HPDE6-E6E7 (cell line): ENCODE measurements at regions not wholly inside any gene's neighbourhood (a gene's known extent, or its start where the extent isn't known, plus 50 kb on each side); places are given as distances from the start of the nearest gene placed in this dataset.
A peak's percentile ranks its signal among the peaks of the same experiment; 100 is the strongest.
"Not testable (repeated sequence)": the region's sequence is repeated elsewhere in the genome, so short reads cannot be mapped to it uniquely, and the experiment has no call there.

Source experiments
- DNase-seq: peaks from one replicate; pipeline ENCODE4 v3.0.0; 2011; ENCODE audit warnings: missing footprints; ENCODE audit errors: extremely low spot score

DNA sequence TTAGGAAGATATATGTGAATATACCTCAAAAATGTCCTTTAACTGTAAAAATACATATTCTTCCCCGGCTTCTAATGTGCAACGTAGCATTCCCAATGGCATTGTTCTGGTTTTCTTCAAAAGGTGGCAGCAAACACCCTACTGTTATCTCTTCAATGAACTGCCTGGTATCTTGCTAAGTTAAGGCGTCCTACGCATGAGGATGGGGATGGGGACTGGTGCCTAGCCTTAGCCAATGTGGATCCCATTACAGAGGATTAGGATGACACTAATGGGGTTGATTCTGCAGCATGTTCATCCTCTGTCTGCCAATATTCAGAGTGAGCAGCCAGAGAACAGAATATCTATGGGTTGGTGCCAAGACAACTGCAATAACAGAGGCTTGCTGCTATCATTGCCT lies 334.9 kb upstream of the ADGRL3 start:
- peak; percentile 4 for DNase-seq

DNA sequence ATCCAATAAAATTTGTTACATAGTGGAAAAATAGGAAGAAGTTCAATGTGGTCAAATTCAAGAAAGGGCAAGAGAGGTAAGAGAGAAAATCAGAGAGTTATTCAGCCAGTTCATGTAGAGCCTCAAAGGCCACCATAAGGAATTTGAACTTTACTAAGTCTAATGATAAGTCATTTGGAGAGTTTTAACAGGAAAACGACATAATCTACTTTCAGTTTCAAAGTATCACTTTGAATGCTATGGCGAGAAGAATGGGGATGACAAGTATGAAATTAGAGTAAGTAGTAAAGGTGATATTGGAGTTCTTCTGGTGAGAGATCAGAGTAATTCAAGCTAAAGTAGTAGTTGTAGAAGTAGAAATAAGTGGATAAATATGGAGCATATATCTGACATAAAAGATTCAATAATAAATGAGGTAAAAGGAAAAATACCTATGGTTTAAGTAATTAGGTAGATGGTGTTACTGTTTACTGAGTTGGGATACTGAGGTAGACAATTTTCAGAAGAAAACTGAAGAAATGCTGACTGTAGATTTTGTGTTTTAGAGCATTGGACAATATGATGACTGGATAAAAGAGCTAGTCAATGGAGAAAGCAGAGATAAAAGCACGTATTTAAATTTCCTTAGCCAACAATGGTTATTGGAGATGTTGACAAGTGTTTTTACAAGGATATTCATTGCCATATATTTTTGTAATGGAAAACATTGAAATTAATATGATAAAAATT lies 331.7 kb upstream of the ADGRL3 start:
- no peak for DNase-seq

DNA sequence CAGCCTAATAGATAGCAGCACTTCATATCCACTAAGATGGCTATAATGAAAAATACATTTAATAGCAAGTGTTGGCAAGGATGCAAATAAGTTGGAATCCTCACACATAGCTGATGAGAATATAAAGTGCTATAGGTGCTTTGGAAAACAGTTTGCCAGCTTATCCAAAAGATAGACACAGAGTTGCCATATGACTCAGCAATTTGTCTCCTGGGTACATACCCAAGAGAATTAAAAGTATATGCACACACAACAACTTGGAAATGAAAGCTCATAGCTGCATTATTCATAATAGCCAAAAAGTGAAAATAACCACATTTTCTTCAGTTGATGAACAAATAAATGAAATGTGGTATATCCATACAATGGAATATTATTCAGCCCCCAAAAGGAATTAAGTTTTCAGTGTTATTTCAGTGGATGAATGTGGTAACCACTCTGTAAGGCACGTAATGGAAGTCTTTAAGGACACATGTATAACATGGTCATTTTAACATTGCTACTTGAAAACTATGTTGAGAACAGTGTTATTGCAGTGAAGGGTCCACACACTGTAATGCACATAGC lies 320.9 kb upstream of the ADGRL3 start:
- no peak for DNase-seq

DNA sequence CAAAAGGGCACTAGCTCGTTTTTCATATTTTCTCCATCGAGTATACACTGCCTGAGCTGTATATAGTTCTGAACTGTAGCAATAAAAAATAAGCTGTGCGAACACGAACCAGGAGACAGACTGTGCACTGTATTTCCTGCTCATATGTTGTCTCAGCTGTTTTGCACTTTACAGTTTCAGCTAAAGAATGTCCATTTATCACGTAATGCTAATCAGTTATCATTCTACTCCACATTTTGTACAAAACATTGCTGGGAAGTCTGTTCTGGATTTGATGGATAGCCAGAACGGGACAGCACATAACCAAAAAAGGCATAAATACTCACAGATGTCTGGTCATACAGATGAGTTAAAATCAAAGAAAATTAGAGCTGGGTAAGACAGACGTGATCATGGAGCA lies 315.5 kb upstream of the ADGRL3 start:
- no peak for DNase-seq

DNA sequence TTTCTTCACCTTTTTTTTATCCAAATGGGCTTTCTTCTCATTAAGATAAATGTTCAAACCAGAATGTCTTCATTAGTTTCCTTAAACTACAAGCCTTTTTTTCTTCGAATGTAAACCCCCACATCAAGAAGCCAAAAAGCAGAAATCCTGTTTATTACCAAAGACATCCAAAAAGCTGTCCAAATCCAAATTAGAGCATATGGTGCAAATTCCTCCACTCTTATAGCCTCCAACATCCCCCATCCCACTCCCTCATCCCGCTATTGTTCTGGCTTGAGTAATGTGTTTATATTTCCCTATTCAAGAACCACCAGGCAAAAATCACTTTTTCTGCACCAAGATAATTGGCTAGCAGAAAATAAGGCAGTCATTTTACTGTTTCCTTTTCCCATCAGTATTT lies 315.1 kb upstream of the ADGRL3 start:
- DNase-seq: no peak

DNA sequence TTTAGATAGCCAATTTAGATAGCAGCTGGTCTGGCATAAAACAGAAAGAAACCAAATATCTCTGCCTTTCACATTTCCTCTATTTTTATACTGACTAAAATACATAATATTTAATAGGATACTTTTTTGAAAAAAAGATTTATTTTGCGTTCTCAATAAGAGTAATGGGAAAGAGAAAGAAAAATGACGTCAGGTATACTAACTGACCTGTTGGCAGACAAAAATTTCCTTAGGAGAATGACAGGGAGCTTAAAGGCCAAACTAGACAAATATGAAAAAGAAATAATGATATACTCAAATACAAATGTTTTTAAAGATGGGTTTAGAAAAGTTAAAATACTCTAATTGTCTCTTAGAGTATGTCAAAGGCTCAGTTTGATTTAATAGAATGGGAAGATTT lies 309.4 kb upstream of the ADGRL3 start:
- no peak for DNase-seq

DNA sequence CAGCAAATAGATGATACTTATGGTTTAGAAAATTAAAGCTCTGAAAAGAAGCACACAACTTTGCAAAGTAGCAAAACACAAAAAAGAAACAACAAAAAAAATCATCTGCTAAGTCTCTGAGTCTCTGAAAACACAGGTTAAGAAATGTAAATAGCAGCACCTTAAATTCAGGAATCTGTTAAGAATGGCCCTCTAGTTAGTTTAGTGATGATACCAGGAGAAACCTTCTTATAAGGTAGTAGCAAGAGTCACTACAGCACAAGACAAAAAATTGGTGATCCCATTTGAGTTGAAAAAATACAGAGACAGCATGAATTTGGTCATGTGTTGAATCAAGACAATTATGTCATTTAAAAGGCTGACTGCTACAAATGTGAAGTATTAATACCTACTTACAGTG lies 308.2 kb upstream of the ADGRL3 start:
- no peak for DNase-seq

DNA sequence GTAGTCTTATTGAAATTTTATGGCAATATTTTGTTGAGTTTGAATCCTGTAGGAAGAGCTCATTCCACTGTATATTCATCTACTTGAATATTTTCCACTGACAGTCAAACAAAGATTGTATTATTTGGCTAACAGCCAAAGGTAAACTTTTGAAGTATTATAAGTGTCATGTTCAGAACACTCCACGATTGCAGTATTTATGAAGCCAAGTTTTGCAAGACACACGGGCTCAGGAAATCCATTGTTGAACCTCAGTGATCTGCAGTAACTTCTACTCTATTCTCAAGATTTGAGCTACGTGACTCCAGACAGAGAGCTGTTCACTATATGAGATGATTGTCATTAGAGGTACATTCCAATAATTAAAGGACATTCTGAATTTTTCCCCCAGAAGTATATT lies 302.7 kb upstream of the ADGRL3 start:
- DNase-seq: no peak

DNA sequence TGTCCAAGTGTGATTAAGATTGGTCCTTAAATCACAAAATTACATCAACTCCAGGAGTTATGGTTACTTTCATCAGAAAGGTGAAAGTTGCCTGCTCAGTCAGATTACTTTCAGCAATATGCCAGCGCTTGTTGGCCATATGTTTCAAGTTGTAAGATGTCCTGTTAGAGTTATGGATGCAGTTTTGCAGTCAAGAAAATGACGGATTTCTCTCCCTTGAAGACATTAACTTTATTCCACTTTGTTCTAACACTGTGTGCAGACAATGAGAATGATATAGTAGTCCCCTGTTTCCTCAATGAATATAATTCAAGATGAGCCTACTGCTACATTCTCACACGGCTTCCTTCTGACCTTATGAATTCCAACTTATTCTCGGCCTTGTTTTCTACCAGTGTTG lies 295.0 kb upstream of the ADGRL3 start:
- DNase-seq: no peak

DNA sequence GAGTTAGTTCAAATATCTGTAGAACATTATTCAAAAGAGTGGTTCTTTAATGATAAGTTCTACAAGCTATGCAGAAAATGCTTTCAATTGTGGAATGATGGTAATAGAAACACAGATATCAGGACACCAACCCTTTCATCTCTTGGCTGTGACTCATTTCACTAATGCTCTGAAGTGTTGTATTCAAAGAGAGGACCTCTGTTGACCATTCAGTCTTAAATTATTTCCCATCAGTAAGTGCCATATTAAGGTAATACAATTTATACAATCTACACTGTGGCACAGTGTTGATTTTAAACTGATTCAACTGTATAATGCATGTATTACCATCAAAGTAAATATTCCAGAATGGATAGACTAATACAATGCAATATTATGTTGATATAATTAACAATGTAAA lies 289.0 kb upstream of the ADGRL3 start:
- no peak for DNase-seq

DNA sequence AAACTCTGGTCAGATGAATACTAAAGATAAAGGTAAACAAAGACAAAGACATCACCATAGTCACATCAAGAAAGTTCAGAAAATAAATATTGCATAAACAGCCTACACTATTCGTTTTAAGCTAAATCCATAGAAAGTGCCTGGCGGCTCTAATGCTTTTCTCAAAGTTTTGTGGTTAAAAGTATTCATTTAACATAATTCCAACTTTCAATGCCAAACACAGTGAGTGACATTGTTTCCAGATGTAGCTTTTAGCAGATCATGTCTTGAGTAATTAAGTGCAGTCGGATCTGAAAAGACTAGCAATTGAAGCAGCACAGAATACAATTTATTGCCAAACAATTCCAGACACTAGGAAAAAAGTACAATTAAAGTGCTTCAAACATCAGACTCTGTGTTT lies 287.1 kb upstream of the ADGRL3 start:
- DNase-seq: no peak

DNA sequence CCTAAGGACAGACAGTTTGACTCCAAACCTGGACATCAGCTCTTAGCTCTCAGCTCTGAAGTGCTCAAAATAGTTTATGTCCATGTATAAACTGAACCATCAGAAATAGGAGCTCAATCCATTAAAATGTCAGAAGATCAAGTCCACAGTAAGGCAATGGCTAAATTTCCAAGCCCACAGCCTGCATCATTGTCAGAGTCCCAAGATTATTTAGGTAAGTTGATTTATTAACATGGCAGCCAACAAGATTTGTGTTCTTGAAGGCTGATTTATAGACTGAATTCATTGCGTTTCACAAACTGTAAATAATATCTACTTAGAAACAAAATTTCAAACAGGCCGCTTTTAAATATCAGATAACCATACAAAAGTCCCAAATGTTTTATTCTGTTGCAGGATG lies 286.5 kb upstream of the ADGRL3 start:
- DNase-seq: no peak

DNA sequence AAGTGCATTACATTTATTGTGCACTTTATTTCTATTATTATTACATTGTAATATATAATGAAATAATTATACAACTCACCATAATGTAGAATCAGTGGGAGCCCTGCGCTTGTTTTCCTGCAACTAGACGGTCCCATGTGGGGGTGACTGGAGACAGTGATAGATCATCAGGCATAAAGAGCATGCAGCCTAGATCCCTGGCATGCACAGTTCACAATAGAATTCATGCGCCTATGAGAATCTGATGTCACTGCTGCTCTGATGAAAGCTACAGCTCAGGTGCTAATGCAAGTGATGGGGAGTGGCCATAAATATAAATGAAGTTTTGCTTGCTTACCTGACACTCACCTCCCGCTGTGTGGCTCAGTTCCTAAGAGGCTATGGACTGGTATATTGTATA lies 278.4 kb upstream of the ADGRL3 start:
- DNase-seq: not testable (repeated sequence)

DNA sequence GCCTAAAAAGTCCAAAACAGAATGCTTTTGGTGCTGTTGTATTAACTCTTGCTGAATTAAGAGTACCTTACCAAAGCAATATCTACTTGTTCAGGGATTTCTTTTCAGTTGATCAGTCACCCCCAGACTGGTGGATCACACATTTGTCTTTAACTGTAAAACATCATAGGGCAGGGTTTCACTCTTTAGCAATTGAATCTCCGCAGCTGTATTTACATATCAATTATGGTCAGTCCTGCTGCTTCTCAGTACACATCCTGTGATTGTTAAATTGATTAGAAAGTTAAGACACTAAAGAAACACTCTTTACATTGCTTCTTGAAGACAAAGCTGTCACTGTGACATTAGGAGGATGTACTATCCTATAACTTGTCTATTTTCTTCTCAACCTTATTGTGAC lies 277.1 kb upstream of the ADGRL3 start:
- no peak for DNase-seq

DNA sequence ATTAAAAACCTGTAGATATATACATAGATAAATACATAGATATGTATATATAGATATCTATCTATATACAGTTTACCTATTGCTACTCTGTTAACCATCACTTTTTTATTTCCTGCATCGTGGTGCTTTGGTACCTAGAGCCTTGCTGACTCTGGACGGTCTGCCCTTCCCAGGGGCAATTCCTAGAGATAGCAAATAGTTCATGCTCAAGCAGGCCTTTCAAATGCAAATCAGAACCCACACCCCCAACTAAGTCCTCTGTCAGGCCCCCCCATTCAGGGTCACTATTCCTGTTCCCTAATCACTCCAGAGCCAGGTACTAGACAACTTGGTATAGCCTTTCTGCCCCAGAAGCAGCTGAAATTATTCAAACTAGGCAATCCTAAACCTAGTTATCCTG lies 273.5 kb upstream of the ADGRL3 start:
- no peak for DNase-seq

DNA sequence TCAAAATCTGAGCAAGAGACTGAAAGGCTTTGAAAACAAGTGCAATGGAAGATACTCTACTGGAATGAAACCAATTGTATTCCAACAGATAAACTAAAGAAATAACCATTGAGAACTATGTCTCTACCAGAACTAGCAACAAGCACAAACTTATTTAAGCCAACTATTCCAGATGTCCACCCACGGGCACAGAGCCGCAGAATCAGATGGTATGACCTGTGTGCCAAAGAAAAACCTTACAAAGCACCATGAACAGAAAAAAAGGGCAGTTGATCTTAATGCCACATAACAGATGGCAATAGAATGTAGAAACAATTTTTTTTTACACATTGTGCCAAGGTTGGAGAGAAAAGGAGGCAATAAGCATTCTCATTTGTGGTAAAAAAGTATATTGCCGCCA lies 269.3 kb upstream of the ADGRL3 start:
- no peak for DNase-seq

DNA sequence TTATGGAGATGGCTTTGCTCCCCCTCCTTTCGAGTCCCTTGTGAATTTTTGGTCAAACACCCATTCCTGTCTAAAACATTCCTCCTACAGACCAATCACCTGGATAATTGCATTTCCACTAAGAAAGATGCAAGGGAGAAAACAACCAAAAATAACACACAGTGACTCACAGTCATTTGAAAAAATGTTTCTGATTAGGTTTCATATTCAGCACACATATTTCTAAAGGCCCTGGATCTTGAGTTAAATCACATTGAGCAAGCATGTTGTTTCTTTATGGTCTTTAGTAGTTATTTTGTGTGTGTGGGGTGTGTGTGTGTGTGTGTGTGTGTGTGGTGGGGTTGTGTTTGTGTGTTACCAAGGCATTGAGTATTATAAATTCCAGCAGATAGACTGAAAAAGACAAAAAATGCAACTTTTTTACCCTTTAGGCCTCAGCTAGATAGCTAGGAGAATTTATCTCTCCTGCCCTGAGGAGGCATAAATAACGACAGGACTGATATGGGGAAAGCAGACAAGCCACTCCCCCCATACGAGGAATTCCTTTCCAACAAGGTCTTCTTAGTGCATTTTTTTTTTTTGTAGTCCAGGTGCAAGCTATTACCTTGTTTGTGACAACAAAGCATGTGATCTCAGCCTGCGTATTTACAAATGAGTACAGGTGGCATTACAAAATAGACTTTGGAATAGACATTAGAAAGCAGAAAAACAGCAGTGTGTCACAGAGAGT lies 265.4 kb upstream of the ADGRL3 start:
- DNase-seq: no peak

DNA sequence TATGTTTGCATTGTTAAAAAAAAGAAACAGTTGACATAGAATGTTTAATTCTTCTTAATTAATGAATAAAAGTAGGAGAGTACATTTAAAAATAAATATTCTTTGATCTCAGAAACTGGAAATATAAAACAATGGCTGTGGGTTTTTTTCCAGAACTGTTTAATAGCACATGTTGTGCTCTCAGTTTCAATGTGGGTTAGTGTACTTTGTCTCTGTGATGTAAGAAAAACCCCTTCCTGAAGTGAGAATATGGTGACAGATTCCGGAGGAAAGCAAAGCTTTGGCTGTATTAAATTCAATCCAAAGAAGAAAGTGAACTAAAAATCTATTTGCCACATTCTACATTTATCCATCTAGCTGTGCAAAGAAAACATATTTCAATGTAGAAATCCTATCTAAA lies 261.9 kb upstream of the ADGRL3 start:
- DNase-seq: no peak

DNA sequence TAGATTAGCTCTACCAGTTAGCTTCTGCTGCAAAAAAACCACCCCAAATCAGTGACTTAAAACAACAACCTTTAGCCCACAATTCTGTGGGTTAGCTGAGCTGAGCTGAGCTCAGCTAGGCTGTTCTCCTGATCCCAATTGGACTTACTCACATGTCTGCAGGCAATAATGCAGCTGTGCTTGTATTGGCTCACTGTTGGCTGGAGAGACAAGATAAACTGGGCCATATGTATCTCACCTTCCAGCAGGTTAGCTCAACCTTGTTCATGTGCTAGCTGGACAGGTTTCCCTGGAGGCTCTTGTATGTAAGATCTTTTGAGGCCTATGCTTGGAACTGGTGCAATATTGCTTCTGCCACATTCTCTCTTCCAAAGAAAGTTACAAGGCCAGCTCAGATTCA lies 261.5 kb upstream of the ADGRL3 start:
- DNase-seq: no peak

DNA sequence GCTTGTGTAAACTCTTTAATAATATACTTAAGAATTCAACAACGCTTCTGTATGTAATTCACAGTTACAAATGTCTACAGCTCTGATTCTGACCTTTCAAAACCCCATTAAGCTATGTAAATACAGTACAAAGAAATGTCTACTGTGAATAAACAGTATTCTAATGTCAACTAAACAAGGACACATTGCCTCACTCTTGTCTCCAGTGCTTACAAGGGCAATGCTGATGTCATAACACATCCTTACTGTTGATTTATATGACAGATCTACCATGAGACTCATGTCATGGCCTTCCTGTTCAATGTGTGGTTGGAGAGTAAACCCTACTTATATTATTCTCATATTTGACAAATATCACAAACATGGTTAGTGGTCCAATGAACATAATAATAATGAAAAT lies 256.1 kb upstream of the ADGRL3 start:
- DNase-seq: no peak

DNA sequence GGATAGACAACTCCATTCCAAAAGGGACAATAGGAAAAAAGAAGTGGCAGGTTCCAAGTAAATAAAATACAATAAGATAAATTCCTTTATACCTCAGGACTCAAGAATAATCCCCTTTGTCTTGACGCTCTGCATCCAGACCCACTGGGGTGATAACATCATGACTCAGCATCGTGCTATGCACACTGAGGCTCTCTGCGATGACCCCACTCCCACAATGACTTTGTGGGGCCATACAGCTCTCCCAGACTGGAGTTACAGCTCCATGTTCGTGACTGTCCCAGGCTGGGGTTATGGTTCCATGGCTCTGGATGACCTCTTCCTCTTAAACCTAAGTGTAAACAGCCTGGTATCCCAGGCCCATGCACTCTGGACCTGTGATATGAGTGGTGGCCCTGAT lies 254.5 kb upstream of the ADGRL3 start:
- DNase-seq: no peak

DNA sequence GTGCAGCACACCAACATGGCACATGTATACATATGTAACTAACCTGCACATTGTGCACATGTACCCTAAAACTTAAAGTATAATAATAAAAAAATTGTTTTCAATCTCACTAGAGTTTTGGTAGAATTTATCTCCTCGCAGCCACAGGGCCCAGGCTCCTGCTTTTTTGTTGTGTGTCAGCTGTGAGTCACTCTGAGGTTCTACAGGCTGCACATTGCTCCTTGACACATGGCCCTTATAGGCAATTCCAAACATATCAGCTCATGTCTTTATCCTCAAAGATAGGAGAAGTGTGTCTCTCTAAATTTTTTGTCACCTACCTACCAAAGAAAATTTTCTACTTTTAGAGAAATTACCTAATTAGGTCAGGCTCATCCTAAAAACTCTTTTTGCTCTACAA lies 252.1 kb upstream of the ADGRL3 start:
- no peak for DNase-seq

DNA sequence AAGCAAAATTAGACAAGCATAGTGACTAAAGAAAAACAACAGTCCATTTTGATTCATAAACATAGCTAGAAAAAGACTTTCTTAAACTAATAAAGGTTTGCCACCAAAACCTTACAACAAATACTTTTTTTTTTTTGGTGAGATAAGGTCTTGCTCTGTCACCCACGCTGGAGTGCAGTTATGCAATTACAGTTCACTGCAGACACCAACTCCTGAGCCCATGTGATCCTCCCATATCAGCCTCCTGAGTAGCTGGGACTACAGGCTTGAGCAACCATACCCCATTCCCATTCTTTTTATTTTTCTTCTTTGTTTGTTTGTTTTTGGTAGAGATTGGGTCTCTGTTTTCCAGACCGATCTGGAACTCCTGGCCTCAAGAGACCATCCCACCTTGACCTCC lies 247.2 kb upstream of the ADGRL3 start:
- DNase-seq: no peak
